Pancreas (tissue), 10 donors: ENCODE measurements at regions not wholly inside any gene's neighbourhood (a gene's known extent, or its start where the extent isn't known, plus 50 kb on each side); places are given as distances from the start of the nearest gene placed in this dataset.
A peak's percentile ranks its signal among the peaks of the same experiment; 100 is the strongest.

Experiments
- ATAC-seq, 4 donors: fragments of 200-7000 bp; cut with Tn5 transposase; one replicate each; pipeline versions ENCODE4 v1.8.0 to v1.9.1; 2020; ENCODE audit warnings: mild to moderate bottlenecking in 4 of 4, moderate library complexity in 4 of 4
- DNase-seq, 6 donors: peaks; one replicate each; pipeline ENCODE4 v3.0.0-alpha.2; 2020
- FAIRE-seq: peaks from 2 replicates; lab custom pipeline; 2012; peaks lifted over from hg19 to GRCh38; lab: Jason Lieb, UNC
- H3K27ac ChIP-seq, 4 donors: fragments of 200-600 bp; sonication (generic); 1 replicate in 3 of 4; 2 replicates in 1 of 4; pipeline versions ENCODE4 v1.5.0 to v1.8.0; 2020
- H3K27me3 ChIP-seq, 4 donors: fragments of 200-600 bp; one replicate each; pipeline ENCODE4 v1.8.0; 2021
- H3K36me3 ChIP-seq, 3 donors: fragments of 200-600 bp; sonication (generic) in 1 of 3; one replicate each; pipeline versions ENCODE4 v1.5.0 to v1.8.0; 2020 to 2021
- H3K4me1 ChIP-seq, 3 donors: fragments of 200-600 bp; one replicate each; pipeline ENCODE4 v1.8.0; 2021
- H3K4me3 ChIP-seq, 4 donors: fragments of 200-600 bp; sonication (generic) in 2 of 4; one replicate each; pipeline versions ENCODE4 v1.5.0 to v1.8.0; 2020 to 2021
- H3K9me3 ChIP-seq, 4 donors: fragments of 200-600 bp; one replicate each; pipeline ENCODE4 v1.8.0; 2021
- WGBS, 2 donors: extraction: QIAGEN DNeasy Blood & Tissue Kit; methylation state at CpG; one replicate each; pipeline ENCODE4 v1.1.7; 2013; 5-methylcytosine and 5-hydroxymethylcytosine counted together
- intact Hi-C, 3 donors: fragments of 100-400 bp; cut with DNase I; formaldehyde crosslinking; loops; one replicate each; pipeline versions ENCODE4 v1.11.1 to v1.14.2; 2022
- TF ChIP-seq, protein P1 (sequence below), 4 donors: fragments of 200-600 bp; sonication (generic) in 3 of 4; IDR thresholded peaks; one replicate each; pipeline versions ENCODE4 v1.5.0 to v1.8.0; 2021; ENCODE audit warnings: antibody characterized with exemption in 4 of 4
- donor health status: healthy with polysubstance abuse.
- donor health status: DM: no; HTN: no; CAD: no; lungs with moderate emphysema.
- donor health status: DM: no; HTN: no; CAD: no.
- donor health status: control.
- donor health status: control.
- donor health status: Bipolar disorder and iron deficiency.
- donor health status: DM: yes; HTN: yes; CAD: no.
- donor health status: DM: no; HTN: no; CAD: no.
- donor health status: DM: no; HTN: no; CAD: no.
- donor health status: DM: yes; HTN: yes; CAD: no.

DNA sequence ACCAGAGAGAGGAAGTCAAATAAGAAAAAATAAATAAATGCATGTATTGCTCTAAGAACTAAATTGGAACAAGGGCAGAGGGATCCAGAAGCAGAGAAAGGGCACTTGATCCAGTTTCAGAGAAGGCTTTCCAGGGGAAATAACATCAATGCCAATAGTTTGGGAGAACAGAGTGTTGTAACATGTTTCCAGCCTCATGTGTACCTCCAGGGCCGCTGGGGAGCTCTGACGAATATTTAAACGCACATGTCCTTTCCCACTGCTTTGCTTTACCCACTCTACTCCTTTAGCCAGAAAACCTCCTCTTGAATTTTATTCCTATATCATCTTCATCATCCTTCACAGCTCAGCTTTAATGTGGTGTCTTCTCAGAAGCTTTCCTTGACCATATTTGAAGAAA lies 233.7 kb downstream of the ENC1 start:
- H3K4me3 ChIP-seq = no peak overlapping the region
- peaks cover 16 to 29% (median 29%) of the 10 kb centered on the region in 3 donors for H3K4me1 ChIP-seq
- no peaks in the 10 kb centered on the region for H3K27me3 ChIP-seq
- H3K9me3 ChIP-seq = no peaks in the 10 kb centered on the region
- ATAC-seq (no peak), FAIRE-seq (no peak), DNase-seq (no peak)
- TF ChIP-seq, protein P1, sequence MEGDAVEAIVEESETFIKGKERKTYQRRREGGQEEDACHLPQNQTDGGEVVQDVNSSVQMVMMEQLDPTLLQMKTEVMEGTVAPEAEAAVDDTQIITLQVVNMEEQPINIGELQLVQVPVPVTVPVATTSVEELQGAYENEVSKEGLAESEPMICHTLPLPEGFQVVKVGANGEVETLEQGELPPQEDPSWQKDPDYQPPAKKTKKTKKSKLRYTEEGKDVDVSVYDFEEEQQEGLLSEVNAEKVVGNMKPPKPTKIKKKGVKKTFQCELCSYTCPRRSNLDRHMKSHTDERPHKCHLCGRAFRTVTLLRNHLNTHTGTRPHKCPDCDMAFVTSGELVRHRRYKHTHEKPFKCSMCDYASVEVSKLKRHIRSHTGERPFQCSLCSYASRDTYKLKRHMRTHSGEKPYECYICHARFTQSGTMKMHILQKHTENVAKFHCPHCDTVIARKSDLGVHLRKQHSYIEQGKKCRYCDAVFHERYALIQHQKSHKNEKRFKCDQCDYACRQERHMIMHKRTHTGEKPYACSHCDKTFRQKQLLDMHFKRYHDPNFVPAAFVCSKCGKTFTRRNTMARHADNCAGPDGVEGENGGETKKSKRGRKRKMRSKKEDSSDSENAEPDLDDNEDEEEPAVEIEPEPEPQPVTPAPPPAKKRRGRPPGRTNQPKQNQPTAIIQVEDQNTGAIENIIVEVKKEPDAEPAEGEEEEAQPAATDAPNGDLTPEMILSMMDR (IDR thresholded peaks at IDR 0.05) = no peak
- 95% methylated on average over 3 of the region's 3 CpGs for WGBS, 2 donors
- no peaks in the 10 kb centered on the region for H3K36me3 ChIP-seq
- intact Hi-C loops = no loop called here
- peak overlapping the region in 2 of 4 donors; percentile 53 to 63 for H3K27ac ChIP-seq

DNA sequence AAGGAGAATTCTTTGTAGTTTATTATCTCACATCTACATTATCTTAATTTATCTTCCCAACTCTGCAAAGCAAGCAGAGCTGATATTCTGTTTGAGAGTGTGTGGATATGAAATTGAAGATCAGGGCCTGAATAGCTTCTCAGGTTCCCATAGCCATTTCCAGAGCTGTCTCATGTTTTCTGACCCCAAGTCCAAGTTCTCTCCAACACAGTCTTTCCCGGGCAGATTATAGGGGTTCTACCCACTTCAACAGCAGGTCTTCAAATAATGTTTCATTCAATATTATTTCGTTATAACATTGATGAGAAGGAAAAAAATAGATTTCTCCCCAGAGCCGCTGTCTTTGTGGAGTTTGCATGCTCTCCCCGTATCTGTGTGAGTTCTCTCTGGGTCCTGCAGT lies 234.9 kb downstream of the ENC1 start:
- 65 to 72% methylated on average over 4 of the region's 4 CpGs for WGBS, 2 donors
- ATAC-seq (no peak), FAIRE-seq (no peak), DNase-seq (no peak)
- Histone ChIP-seq H3K27ac (no peak overlapping the region), H3K27me3 (no peaks in the 10 kb centered on the region), H3K4me1 (peaks cover 16 to 31% (median 23%) of the 10 kb centered on the region in 3 donors), H3K9me3 (no peaks in the 10 kb centered on the region), H3K4me3 (no peak overlapping the region), H3K36me3 (no peaks in the 10 kb centered on the region)
- TF ChIP-seq, protein P1 (IDR thresholded peaks at IDR 0.05) = no peak
- intact Hi-C loops = no loop called here

DNA sequence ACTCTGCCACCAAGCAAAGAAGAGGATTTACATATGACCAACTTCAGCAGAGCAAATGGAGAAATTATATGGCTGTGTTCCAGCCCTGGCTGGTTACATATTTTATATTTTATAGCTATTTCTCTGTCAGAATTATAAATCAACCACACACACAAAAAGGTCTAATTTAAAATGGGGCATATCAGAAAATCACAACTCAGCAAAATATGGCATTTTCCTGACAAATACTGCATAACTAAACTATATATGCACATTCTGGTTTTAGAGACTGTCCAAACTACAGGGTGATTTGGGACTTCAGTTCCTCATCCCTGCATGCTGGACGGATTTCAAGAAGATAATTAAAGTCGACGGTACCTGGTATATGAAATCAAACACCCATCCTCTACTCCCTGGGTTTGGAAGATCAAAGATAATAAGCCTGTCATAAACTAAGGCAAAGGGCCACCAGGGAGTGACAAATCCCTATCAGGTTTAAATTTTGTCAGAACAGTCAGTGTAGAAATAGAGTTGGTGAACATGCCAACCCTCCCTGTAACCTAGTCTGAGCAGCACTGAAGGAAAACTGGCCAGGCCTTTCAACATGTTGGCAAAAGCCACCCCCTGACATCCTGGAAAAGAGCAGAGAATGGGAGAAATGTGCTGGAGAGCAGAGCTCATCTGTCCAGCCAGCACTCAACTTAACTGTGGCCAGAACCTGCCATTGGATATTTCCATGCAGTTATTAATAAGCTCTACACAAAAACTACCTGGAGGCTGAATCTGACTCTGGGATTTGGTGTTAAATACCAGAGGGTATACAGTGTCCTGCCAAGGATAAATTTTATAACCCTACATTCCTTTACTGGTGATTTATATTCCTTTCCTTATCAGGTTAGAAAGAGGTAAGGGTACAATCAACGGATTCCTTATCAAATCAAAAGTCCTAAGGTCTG lies 235.7 kb downstream of the ENC1 start:
- H3K4me1 ChIP-seq = peaks cover 16 to 34% (median 17%) of the 10 kb centered on the region in 3 donors
- H3K36me3 ChIP-seq = no peaks in the 10 kb centered on the region
- peak in 2 of 4 donors; percentile 44 to 63 for ATAC-seq
- H3K27me3 ChIP-seq = no peaks in the 10 kb centered on the region
- intact Hi-C loops = loop anchor here in 1 of 3 donors (5.0 kb wide), 1 partner anchor 237 kb away; the partner anchor contains the start of gene ENC1
- TF ChIP-seq, protein P1 (IDR thresholded peaks at IDR 0.05) = no peak
- H3K27ac ChIP-seq = peak overlapping the region in 2 of 4 donors; percentile 13 to 47
- DNase-seq = peak in 1 of 6 donors; percentile 32
- H3K9me3 ChIP-seq = no peaks in the 10 kb centered on the region
- no peak for FAIRE-seq
- H3K4me3 ChIP-seq = no peak overlapping the region
- WGBS, 2 donors = 52 to 65% methylated on average over 4 of the region's 4 CpGs

DNA sequence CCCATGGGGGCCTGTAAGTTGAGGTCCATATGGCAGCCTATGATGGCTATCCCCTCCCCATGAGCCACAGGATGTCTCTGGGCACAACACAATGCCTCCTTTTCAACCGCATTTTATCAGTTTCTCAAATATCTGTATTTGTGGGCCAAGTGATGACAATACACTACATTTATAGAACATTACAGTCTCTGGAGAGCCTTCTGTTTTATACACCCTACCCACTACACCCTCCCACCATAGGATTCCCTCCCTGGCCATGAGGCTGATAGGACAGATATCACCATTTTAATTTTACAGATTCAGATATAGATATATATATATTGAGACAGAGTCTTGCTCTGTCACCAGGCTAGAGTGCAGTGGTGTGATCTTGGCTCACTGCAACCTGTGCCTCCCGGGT lies 236.8 kb downstream of the ENC1 start:
- WGBS, 2 donors = 87 to 89% methylated on average over 2 of the region's 2 CpGs
- intact Hi-C loops = loop anchor here in 1 of 3 donors (5.0 kb wide), 1 partner anchor 239 kb away; the partner anchor contains the start of gene ENC1
- no peak for DNase-seq
- Histone ChIP-seq H3K27me3 (no peaks in the 10 kb centered on the region), H3K4me1 (peaks cover 5 to 24% (median 7%) of the 10 kb centered on the region in 3 donors), H3K36me3 (no peaks in the 10 kb centered on the region), H3K4me3 (no peak overlapping the region), H3K27ac (peak overlapping the region in 1 of 4 donors; percentile 13), H3K9me3 (no peaks in the 10 kb centered on the region)
- no peak for ATAC-seq
- no peak for FAIRE-seq
- TF ChIP-seq, protein P1 (IDR thresholded peaks at IDR 0.05) = no peak
